K562 (cell line): ENCODE measurements at regions not wholly inside any gene's neighbourhood (a gene's known extent, or its start where the extent isn't known, plus 50 kb on each side); places are given as distances from the start of the nearest gene placed in this dataset.

Experiments used
- ARID2 ChIP-seq: fragments of 450-650 bp; IDR thresholded peaks from 2 replicates; pipeline ENCODE4 v1.6.1; 2017; ENCODE audit warnings: antibody characterized with exemption, mild to moderate bottlenecking
- ARID3B ChIP-seq: fragments of 250-450 bp; sonication (Bioruptor Pico); IDR thresholded peaks from 2 replicates; pipeline ENCODE4 v1.4.0; 2020; ENCODE audit warnings: borderline replicate concordance
- BDP1 ChIP-seq: IDR thresholded peaks from 3 replicates; pipeline ENCODE4 v1.6.1; 2011; ENCODE audit not compliant: insufficient read length, insufficient read depth
- CEBPB ChIP-seq: fragments of 450-650 bp; IDR thresholded peaks from 2 replicates; pipeline ENCODE4 v1.6.1; 2016; ENCODE audit warnings: missing genetic modification characterization, missing compliant biosample characterization
- DEAF1 ChIP-seq: fragments of 450-650 bp; formaldehyde crosslinking; IDR thresholded peaks from 2 replicates; pipeline ENCODE4 v1.4.0; 2020; ENCODE audit warnings: mild to moderate bottlenecking, moderate library complexity
- E4F1 ChIP-seq: fragments of 250-450 bp; sonication (Bioruptor Pico); IDR thresholded peaks from 2 replicates; pipeline ENCODE4 v1.5.0; 2021; ENCODE audit warnings: mild to moderate bottlenecking, borderline replicate concordance
- FOXJ3 ChIP-seq: sonication (generic); formaldehyde crosslinking; IDR thresholded peaks from 2 replicates; pipeline ENCODE4 v1.4.0; 2020; ENCODE audit warnings: mild to moderate bottlenecking, missing genetic modification reagents
- HNRNPK ChIP-seq: fragments of 200-400 bp; formaldehyde crosslinking; IDR thresholded peaks from one replicate; pipeline ENCODE4 v1.6.1; 2018; ENCODE audit warnings: mild to moderate bottlenecking, low read depth, low read length; ENCODE audit not compliant: poor library complexity, severe bottlenecking
- MYC ChIP-seq, 2 experiments: fragments of 250-450 bp in 1 of 2; sonication (Bioruptor Pico) in 1 of 2; IDR thresholded peaks; 2 replicates each; pipeline versions ENCODE4 v1.5.1 to v1.6.1; 2012 to 2021; ENCODE audit warnings: low read depth in 2 of 2, borderline replicate concordance in 1 of 2, improper control_type of control experiment in 1 of 2, low read length in 1 of 2, mild to moderate bottlenecking in 1 of 2, moderate library complexity in 1 of 2
- PRDM10 ChIP-seq: fragments of 450-650 bp; IDR thresholded peaks from 2 replicates; pipeline ENCODE4 v1.6.1; 2018; ENCODE audit not compliant: partially characterized antibody
- PRPF4 ChIP-seq: fragments of 200-400 bp; formaldehyde crosslinking; IDR thresholded peaks from one replicate; pipeline ENCODE4 v1.6.1; 2017; ENCODE audit warnings: low read length, low read depth, mild to moderate bottlenecking; ENCODE audit not compliant: insufficient read depth, poor library complexity, severe bottlenecking
- STAG1 ChIP-seq: sonication (generic); formaldehyde crosslinking; IDR thresholded peaks from 2 replicates; pipeline ENCODE4 v1.5.0; 2020; ENCODE audit warnings: missing genetic modification reagents, borderline replicate concordance
- THRA ChIP-seq: fragments of 450-650 bp; IDR thresholded peaks from 2 replicates; pipeline ENCODE4 v1.6.1; 2017; ENCODE audit warnings: mild to moderate bottlenecking, moderate library complexity
- TRIM28 ChIP-seq: fragments of 450-650 bp; IDR thresholded peaks from 2 replicates; pipeline ENCODE4 v1.6.1; 2017
- ZNF253 ChIP-seq: fragments of 250-450 bp; sonication (Bioruptor Pico); conservative IDR thresholded peaks from 2 replicates; pipeline ENCODE4 v1.6.1; 2021; ENCODE audit warnings: mild to moderate bottlenecking
- ZNF263 ChIP-seq: sonication (generic); formaldehyde crosslinking; IDR thresholded peaks from 2 replicates; pipeline ENCODE4 v1.8.0; 2022; ENCODE audit warnings: mild to moderate bottlenecking, missing genetic modification reagents, borderline replicate concordance
- ZNF699 ChIP-seq: fragments of 250-450 bp; sonication (Bioruptor Pico); IDR thresholded peaks from 2 replicates; pipeline ENCODE4 v1.8.0; 2021; ENCODE audit warnings: mild to moderate bottlenecking, moderate library complexity; ENCODE audit not compliant: insufficient replicate concordance

GRCh38 chr2:16613539-16614011, 52.1 kb downstream of the CYRIA start (continued):
- TF ChIP-seq ARID3B (CRISPR knock-in tag) (no peak), TRIM28 (no peak), PRPF4 (no peak), ZNF699 (no peak), MYC (IDR thresholded peaks at IDR 0.05; ENCODE audit: low read depth, low read length) (no peak), MYC (CRISPR knock-in tag; IDR thresholded peaks at IDR 0.05; ENCODE audit: borderline replicate concordance, low read depth) (no peak), HNRNPK (no peak), CEBPB (tag) (no peak), THRA (no peak), DEAF1 (CRISPR knock-in tag) (peak; percentile 73), ZNF253 (CRISPR knock-in tag) (no peak), FOXJ3 (no peak), STAG1 (CRISPR knock-in tag) (no peak; the same call in 1 of the 2 replicates), ARID2 (peak; percentile 44; the same call in 1 of the 2 replicates), ZNF263 (CRISPR knock-in tag) (no peak), PRDM10 (no peak), BDP1 (no peak), E4F1 (CRISPR knock-in tag) (0 out of 2 replicates have a peak, but pooled peaks have one; percentile 6)
